ENCODE measurements at regions not wholly inside any gene's neighbourhood (a gene's known extent, or its start where the extent isn't known, plus 50 kb on each side); places are given as distances from the start of the nearest gene placed in this dataset.

GRCh38 chr12:91332302-91332701 is 149.7 kb upstream of the DCN start:
- TF ChIP-seq EZH2phosphoT487 (conservative IDR thresholded peaks at IDR 0.05; ENCODE audit: low read length), result no peak
- TF ChIP-seq CTCF (IDR thresholded peaks at IDR 0.05; ENCODE audit: insufficient read depth, low read length, poor library complexity, severe bottlenecking), result no peak
- Histone ChIP-seq H3K4me2 (ENCODE audit: low read depth, low read length, poor library complexity, severe bottlenecking) (no peak overlapping the region), H2AFZ (ENCODE audit: low read depth, low read length, severe bottlenecking) (no peak overlapping the region), H3K27ac (ENCODE audit: low read depth, low read length) (no peak overlapping the region), H3K36me3 (ENCODE audit: low read length) (no peaks in the 10 kb centered on the region), H3F3A (ENCODE audit: insufficient read depth) (no peaks in the 10 kb centered on the region), H4K20me1 (ENCODE audit: low read depth, low read length) (no peaks in the 10 kb centered on the region), H3K4me3 (ENCODE audit: insufficient read depth, low read length, poor library complexity, severe bottlenecking) (no peak overlapping the region), H3K9me2 (replicated peaks; ENCODE audit: insufficient read depth, low read length) (no peaks in the 10 kb centered on the region), H3K79me2 (ENCODE audit: insufficient read depth, low read length) (no peaks in the 10 kb centered on the region), H3K9me3 (ENCODE audit: insufficient read depth, low read length) (no peaks in the 10 kb centered on the region), H3K9ac (ENCODE audit: low read length) (no peak overlapping the region), H3K27me3 (ENCODE audit: low read length) (no peaks in the 10 kb centered on the region)

- Histone ChIP-seq H4K20me1 (ENCODE audit: low read depth, low read length) (no peaks in the 10 kb centered on the region), H3K9me2 (replicated peaks; ENCODE audit: insufficient read depth, low read length) (no peaks in the 10 kb centered on the region), H3K4me3 (ENCODE audit: insufficient read depth, low read length, poor library complexity, severe bottlenecking) (no peak overlapping the region), H3K27ac (ENCODE audit: low read depth, low read length) (no peak overlapping the region), H3K27me3 (ENCODE audit: low read length) (no peaks in the 10 kb centered on the region), H3K79me2 (ENCODE audit: insufficient read depth, low read length) (no peaks in the 10 kb centered on the region), H3K9me3 (ENCODE audit: insufficient read depth, low read length) (no peaks in the 10 kb centered on the region), H2AFZ (ENCODE audit: low read depth, low read length, severe bottlenecking) (no peak overlapping the region), H3K4me2 (ENCODE audit: low read depth, low read length, poor library complexity, severe bottlenecking) (no peak overlapping the region), H3K36me3 (ENCODE audit: low read length) (no peaks in the 10 kb centered on the region), H3K9ac (ENCODE audit: low read length) (no peak overlapping the region), H3F3A (ENCODE audit: insufficient read depth) (no peaks in the 10 kb centered on the region)
- TF ChIP-seq EZH2phosphoT487 (conservative IDR thresholded peaks at IDR 0.05; ENCODE audit: low read length), result no peak
- TF ChIP-seq CTCF (IDR thresholded peaks at IDR 0.05; ENCODE audit: insufficient read depth, low read length, poor library complexity, severe bottlenecking), result no peak
These were observed 148.8 kb upstream of the DCN start for GRCh38 chr12:91331371-91331770.

GRCh38 chr12:91328451-91328850 is 145.8 kb upstream of the DCN start:
- Histone ChIP-seq H4K20me1 (ENCODE audit: low read depth, low read length) (no peaks in the 10 kb centered on the region), H3K9me3 (ENCODE audit: insufficient read depth, low read length) (no peaks in the 10 kb centered on the region), H3K9me2 (replicated peaks; ENCODE audit: insufficient read depth, low read length) (no peaks in the 10 kb centered on the region), H3K9ac (ENCODE audit: low read length) (no peak overlapping the region), H3K79me2 (ENCODE audit: insufficient read depth, low read length) (no peaks in the 10 kb centered on the region), H3K36me3 (ENCODE audit: low read length) (no peaks in the 10 kb centered on the region), H3K4me2 (ENCODE audit: low read depth, low read length, poor library complexity, severe bottlenecking) (no peak overlapping the region), H2AFZ (ENCODE audit: low read depth, low read length, severe bottlenecking) (no peak overlapping the region), H3F3A (ENCODE audit: insufficient read depth) (no peaks in the 10 kb centered on the region), H3K4me3 (ENCODE audit: insufficient read depth, low read length, poor library complexity, severe bottlenecking) (no peak overlapping the region), H3K27me3 (ENCODE audit: low read length) (no peaks in the 10 kb centered on the region), H3K27ac (ENCODE audit: low read depth, low read length) (no peak overlapping the region)
- TF ChIP-seq CTCF (IDR thresholded peaks at IDR 0.05; ENCODE audit: insufficient read depth, low read length, poor library complexity, severe bottlenecking), result no peak
- no peak for TF ChIP-seq EZH2phosphoT487 (conservative IDR thresholded peaks at IDR 0.05; ENCODE audit: low read length)

- Histone ChIP-seq H2AFZ (ENCODE audit: low read depth, low read length, severe bottlenecking) (no peak overlapping the region), H4K20me1 (ENCODE audit: low read depth, low read length) (no peaks in the 10 kb centered on the region), H3K79me2 (ENCODE audit: insufficient read depth, low read length) (no peaks in the 10 kb centered on the region), H3K27ac (ENCODE audit: low read depth, low read length) (no peak overlapping the region), H3K9ac (ENCODE audit: low read length) (no peak overlapping the region), H3K4me2 (ENCODE audit: low read depth, low read length, poor library complexity, severe bottlenecking) (no peak overlapping the region), H3K36me3 (ENCODE audit: low read length) (no peaks in the 10 kb centered on the region), H3K4me3 (ENCODE audit: insufficient read depth, low read length, poor library complexity, severe bottlenecking) (no peak overlapping the region), H3F3A (ENCODE audit: insufficient read depth) (no peaks in the 10 kb centered on the region), H3K27me3 (ENCODE audit: low read length) (no peaks in the 10 kb centered on the region), H3K9me3 (ENCODE audit: insufficient read depth, low read length) (no peaks in the 10 kb centered on the region), H3K9me2 (replicated peaks; ENCODE audit: insufficient read depth, low read length) (no peaks in the 10 kb centered on the region)
- TF ChIP-seq EZH2phosphoT487 (conservative IDR thresholded peaks at IDR 0.05; ENCODE audit: low read length) (no peak), CTCF (IDR thresholded peaks at IDR 0.05; ENCODE audit: insufficient read depth, low read length, poor library complexity, severe bottlenecking) (no peak)
These were observed 145.3 kb upstream of the DCN start for GRCh38 chr12:91327889-91328288.

Data from SU-DHL-6 (cell line).